ENCODE measurements at regions not wholly inside any gene's neighbourhood (a gene's known extent, or its start where the extent isn't known, plus 50 kb on each side); places are given as distances from the start of the nearest gene placed in this dataset.

GRCh38 chr14:84128050-84128449 lies 1401.9 kb upstream of the FLRT2 start:
- no peaks in the 10 kb centered on the region for H3K4me1 Mint-ChIP-seq (ENCODE audit: insufficient read depth, unreplicated experiment)
- no peak for TF ChIP-seq CTCF (IDR thresholded peaks at IDR 0.05; ENCODE audit: unreplicated experiment)
- no peak overlapping the region for H3K4me3 Mint-ChIP-seq (ENCODE audit: unreplicated experiment)
- H3K27ac Mint-ChIP-seq (ENCODE audit: low read depth, unreplicated experiment) = no peak overlapping the region
- intact Hi-C loops (cut with micrococcal nuclease) = no loop called here
- no peaks in the 10 kb centered on the region for H3K9me3 Mint-ChIP-seq (ENCODE audit: unreplicated experiment)
- ChIA-PET POLR2A (interaction anchor here (0.5 to 0.9 kb wide), 2 partner anchors 16 to 1900 kb away, joined by 3 read pairs; no protein-coding TSS in a partner anchor), CTCF (no interaction called here)
- no peaks in the 10 kb centered on the region for H3K36me3 Mint-ChIP-seq (ENCODE audit: insufficient read depth, unreplicated experiment)
- DNase-seq (ENCODE audit: unreplicated experiment) = no peak
- H3K27me3 Mint-ChIP-seq (ENCODE audit: insufficient read depth, unreplicated experiment) = no peaks in the 10 kb centered on the region
- BruUV-seq (replicated peaks) = no TSS peak

GRCh38 chr14:84129007-84129406 lies 1400.9 kb upstream of the FLRT2 start:
- no peak for DNase-seq (ENCODE audit: unreplicated experiment)
- H3K36me3 Mint-ChIP-seq (ENCODE audit: insufficient read depth, unreplicated experiment) = no peaks in the 10 kb centered on the region
- POLR2A ChIA-PET = interaction anchor here (0.6 to 0.9 kb wide), 2 partner anchors 17 to 35 kb away, joined by 3 to 4 read pairs; no protein-coding TSS in a partner anchor

GRCh38 chr14:84129941-84130340 lies 1400.0 kb upstream of the FLRT2 start:
- intact Hi-C loops (cut with micrococcal nuclease) = no loop called here
- CTCF ChIA-PET = no interaction called here
- BruUV-seq (replicated peaks) = no TSS peak
- H3K4me3 Mint-ChIP-seq (ENCODE audit: unreplicated experiment) = no peak overlapping the region
- H3K36me3 Mint-ChIP-seq (ENCODE audit: insufficient read depth, unreplicated experiment) = no peaks in the 10 kb centered on the region
- TF ChIP-seq CTCF (IDR thresholded peaks at IDR 0.05; ENCODE audit: unreplicated experiment) = no peak
- no peaks in the 10 kb centered on the region for H3K27me3 Mint-ChIP-seq (ENCODE audit: insufficient read depth, unreplicated experiment)
- H3K9me3 Mint-ChIP-seq (ENCODE audit: unreplicated experiment) = no peaks in the 10 kb centered on the region
- POLR2A ChIA-PET = no interaction called here
- DNase-seq (ENCODE audit: unreplicated experiment) = no peak
- H3K27ac Mint-ChIP-seq (ENCODE audit: low read depth, unreplicated experiment) = no peak overlapping the region
- H3K4me1 Mint-ChIP-seq (ENCODE audit: insufficient read depth, unreplicated experiment) = no peaks in the 10 kb centered on the region

More at GRCh38 chr14:84129007-84129406, 1400.9 kb upstream of the FLRT2 start:
- Mint-ChIP-seq H3K9me3 (ENCODE audit: unreplicated experiment) (no peaks in the 10 kb centered on the region), H3K27me3 (ENCODE audit: insufficient read depth, unreplicated experiment) (no peaks in the 10 kb centered on the region), H3K4me1 (ENCODE audit: insufficient read depth, unreplicated experiment) (no peaks in the 10 kb centered on the region), H3K4me3 (ENCODE audit: unreplicated experiment) (no peak overlapping the region), H3K27ac (ENCODE audit: low read depth, unreplicated experiment) (no peak overlapping the region)
- CTCF ChIA-PET = interaction anchor here (0.7 kb wide), 1 partner anchor 298 kb away, joined by 3 read pairs; no protein-coding TSS in a partner anchor
- TF ChIP-seq CTCF (IDR thresholded peaks at IDR 0.05; ENCODE audit: unreplicated experiment) = no peak
- BruUV-seq (replicated peaks) = no TSS peak
- intact Hi-C loops (cut with micrococcal nuclease) = no loop called here

- ChIA-PET CTCF (interaction anchor here (0.6 kb wide), 1 partner anchor 197 kb away, joined by 3 read pairs; no protein-coding TSS in a partner anchor), POLR2A (no interaction called here)
- no peak for DNase-seq (ENCODE audit: unreplicated experiment)
- no peak for TF ChIP-seq CTCF (IDR thresholded peaks at IDR 0.05; ENCODE audit: unreplicated experiment)
- intact Hi-C loops (cut with micrococcal nuclease) = no loop called here
- no peaks in the 10 kb centered on the region for H3K27me3 Mint-ChIP-seq (ENCODE audit: insufficient read depth, unreplicated experiment)
- H3K4me3 Mint-ChIP-seq (ENCODE audit: unreplicated experiment) = no peak overlapping the region
- BruUV-seq (replicated peaks) = no TSS peak
- no peaks in the 10 kb centered on the region for H3K36me3 Mint-ChIP-seq (ENCODE audit: insufficient read depth, unreplicated experiment)
- no peaks in the 10 kb centered on the region for H3K9me3 Mint-ChIP-seq (ENCODE audit: unreplicated experiment)
- H3K27ac Mint-ChIP-seq (ENCODE audit: low read depth, unreplicated experiment) = no peak overlapping the region
- H3K4me1 Mint-ChIP-seq (ENCODE audit: insufficient read depth, unreplicated experiment) = no peaks in the 10 kb centered on the region
Observed at GRCh38 chr14:84131924-84132323, 1398.0 kb upstream of the FLRT2 start.
